H1 (cell line): ENCODE measurements at regions not wholly inside any gene's neighbourhood (a gene's known extent, or its start where the extent isn't known, plus 50 kb on each side); places are given as distances from the start of the nearest gene placed in this dataset.

Source experiments
- CHD7 ChIP-seq: fragments of 300-600 bp; sonication (generic); IDR thresholded peaks from 2 replicates; pipeline ENCODE4 v1.7.1; 2012; ENCODE audit warnings: low read length, moderate library complexity, mild to moderate bottlenecking, inconsistent platforms; ENCODE audit not compliant: insufficient replicate concordance
- SP2 ChIP-seq: IDR thresholded peaks from 2 replicates; pipeline ENCODE4 v1.6.1; 2012; ENCODE audit warnings: mild to moderate bottlenecking, low read length, inconsistent platforms

GRCh38 chr6:8212720-8213434, 110.5 kb upstream of the EEF1E1 start (continued):
- TF ChIP-seq CHD7: no peak
- no peak for TF ChIP-seq SP2
